Urinary bladder (tissue), 3 donors: ENCODE measurements at regions not wholly inside any gene's neighbourhood (a gene's known extent, or its start where the extent isn't known, plus 50 kb on each side); places are given as distances from the start of the nearest gene placed in this dataset.

ENCODE experiments used
- DNase-seq: peaks from one replicate; pipeline ENCODE4 v3.0.0-alpha.2; 2015; ENCODE audit errors: extremely low spot score
- H3K27ac ChIP-seq: one replicate; pipeline ENCODE4 v1.5.1; 2013; ENCODE audit warnings: low read depth, mild to moderate bottlenecking, moderate library complexity
- H3K36me3 ChIP-seq: one replicate; pipeline ENCODE4 v1.6.1; 2013; ENCODE audit warnings: mild to moderate bottlenecking, moderate library complexity; ENCODE audit not compliant: insufficient read depth
- H3K4me1 ChIP-seq: one replicate; pipeline ENCODE4 v1.6.1; 2013; ENCODE audit warnings: mild to moderate bottlenecking, moderate library complexity; ENCODE audit not compliant: insufficient read depth
- H3K4me3 ChIP-seq: one replicate; pipeline ENCODE4 v1.5.1; 2013; ENCODE audit warnings: low read depth, low read length
- WGBS: extraction: QIAGEN DNeasy Blood & Tissue Kit; methylation state at CpG from one replicate; pipeline ENCODE4 v1.1.7; 2013; 5-methylcytosine and 5-hydroxymethylcytosine counted together
- donor health status: healthy with polysubstance abuse.
- donor health status: healthy.

DNA sequence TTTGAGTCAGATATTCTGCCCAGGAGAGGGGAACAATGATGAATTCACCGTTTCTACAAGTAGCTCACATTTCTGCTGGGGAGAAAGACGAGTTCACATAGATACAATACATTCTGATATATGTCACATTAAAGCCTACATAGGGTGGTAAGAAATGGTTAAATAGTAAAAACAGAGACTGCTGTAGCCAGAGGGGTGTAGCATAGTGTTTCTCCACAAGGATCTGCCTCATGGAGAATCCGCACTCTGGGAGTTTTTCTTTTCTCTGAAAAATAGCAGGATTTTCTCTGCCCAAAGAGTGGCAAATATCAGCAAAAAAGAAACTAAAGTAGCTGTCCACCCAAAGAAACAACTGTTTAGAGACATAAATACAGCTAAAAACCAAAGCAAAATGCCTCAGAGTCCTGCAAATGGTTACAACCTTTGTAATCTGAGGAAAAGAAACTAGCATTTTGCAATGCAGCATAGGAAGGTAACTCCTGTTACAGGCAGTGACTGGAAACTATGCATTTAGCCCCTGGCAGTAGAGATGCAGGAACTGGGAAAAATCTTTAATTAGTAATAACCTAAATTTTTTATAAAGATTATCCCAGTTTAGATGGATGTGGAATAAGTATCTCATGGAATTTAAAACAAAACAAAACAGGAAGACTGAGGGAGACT, 1126.7 kb upstream of the ADGRL2 start:
- Histone ChIP-seq H3K27ac (no peak overlapping the region), H3K36me3 (no peaks in the 10 kb centered on the region), H3K4me3 (no peak overlapping the region), H3K4me1 (no peaks in the 10 kb centered on the region)
- DNase-seq = no peak
- WGBS = 58% methylated on average over 3 of the region's 3 CpGs

DNA sequence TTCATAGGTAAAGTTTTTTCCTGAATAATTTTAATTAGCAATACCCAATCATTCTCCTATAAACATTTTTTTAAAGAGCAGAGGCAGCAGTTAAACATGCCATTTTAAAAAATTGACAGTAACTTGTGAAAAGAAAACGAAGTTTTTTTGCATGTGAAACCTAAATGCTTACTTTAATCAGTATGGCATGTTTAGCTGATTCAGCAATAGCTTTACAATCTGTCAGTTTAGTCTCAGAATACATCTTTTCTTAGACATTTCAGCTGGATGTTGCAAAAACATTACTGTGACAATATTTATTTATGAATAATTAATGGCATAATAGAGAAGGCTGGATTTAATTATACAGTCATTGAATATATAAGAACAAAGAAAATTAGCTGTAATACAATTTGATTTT, 1132.4 kb upstream of the ADGRL2 start:
- 46% methylated on average over 1 of the region's 1 CpG for WGBS
- no peak for DNase-seq
- H3K4me1 ChIP-seq = no peaks in the 10 kb centered on the region
- H3K4me3 ChIP-seq = no peak overlapping the region
- H3K27ac ChIP-seq = no peak overlapping the region
- no peaks in the 10 kb centered on the region for H3K36me3 ChIP-seq

DNA sequence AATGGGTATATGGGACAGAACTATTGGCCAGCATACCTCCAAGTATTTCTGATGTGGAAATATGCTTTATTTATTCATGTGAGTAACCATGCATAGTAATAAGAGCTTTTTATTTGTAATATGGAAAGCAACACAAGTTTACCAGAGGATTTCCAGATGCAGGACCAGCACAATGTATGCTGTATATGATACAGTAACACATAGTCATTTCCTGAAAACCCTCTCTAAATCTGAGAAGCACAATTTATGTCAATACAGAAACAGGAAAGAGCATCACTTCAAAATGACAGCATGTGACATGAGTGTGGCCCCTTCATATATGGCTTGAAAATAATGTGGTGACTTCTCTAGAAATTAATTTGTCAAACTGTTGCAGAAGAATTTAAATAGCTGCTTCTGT, 1134.7 kb upstream of the ADGRL2 start:
- no peak overlapping the region for H3K27ac ChIP-seq
- H3K4me1 ChIP-seq = no peaks in the 10 kb centered on the region
- no peak overlapping the region for H3K4me3 ChIP-seq
- DNase-seq = no peak
- no peaks in the 10 kb centered on the region for H3K36me3 ChIP-seq

DNA sequence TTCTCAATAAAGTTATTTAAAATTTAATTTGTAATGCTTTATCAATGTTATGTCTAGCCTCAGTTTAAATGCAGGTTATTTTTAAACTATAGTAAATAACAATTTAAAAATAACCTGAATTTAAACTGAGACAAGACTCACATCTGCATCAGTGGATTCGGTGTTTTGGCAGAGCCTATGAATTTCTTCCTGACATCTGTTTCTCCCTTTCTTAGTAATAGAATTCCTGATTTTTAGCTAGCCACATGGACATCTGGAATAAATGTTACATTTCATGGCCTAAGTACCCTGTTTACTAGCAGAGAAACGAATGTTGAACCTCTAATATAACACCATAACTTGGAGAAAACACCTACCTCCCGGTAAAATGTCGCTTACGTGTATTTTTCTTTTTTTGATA, 1141.6 kb upstream of the ADGRL2 start:
- Histone ChIP-seq H3K4me1 (no peaks in the 10 kb centered on the region), H3K27ac (no peak overlapping the region), H3K36me3 (no peaks in the 10 kb centered on the region), H3K4me3 (no peak overlapping the region)
- WGBS = 78% methylated on average over 5 of the region's 5 CpGs
- no peak for DNase-seq

DNA sequence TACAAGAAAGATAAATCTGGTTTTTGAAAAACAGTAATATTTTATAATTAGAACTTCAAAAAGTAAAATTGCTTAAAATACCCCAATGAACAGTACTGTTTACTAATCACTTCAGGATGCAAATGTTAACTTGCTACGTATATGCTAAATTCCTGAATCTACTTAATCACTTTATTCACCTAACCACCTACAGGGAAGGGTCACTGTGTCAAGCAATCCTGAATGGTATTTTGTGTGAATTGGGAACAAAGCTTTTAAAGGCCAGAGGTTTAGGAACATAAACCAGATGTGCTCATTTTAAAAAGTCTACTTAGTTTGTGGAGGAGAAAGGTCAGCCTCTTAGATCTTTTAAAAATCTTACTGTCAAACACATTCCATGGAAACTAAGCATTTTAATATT, 1143.0 kb upstream of the ADGRL2 start:
- Histone ChIP-seq H3K4me1 (no peaks in the 10 kb centered on the region), H3K27ac (no peak overlapping the region), H3K4me3 (no peak overlapping the region), H3K36me3 (no peaks in the 10 kb centered on the region)
- no peak for DNase-seq
- WGBS = 79% methylated on average over 1 of the region's 1 CpG

DNA sequence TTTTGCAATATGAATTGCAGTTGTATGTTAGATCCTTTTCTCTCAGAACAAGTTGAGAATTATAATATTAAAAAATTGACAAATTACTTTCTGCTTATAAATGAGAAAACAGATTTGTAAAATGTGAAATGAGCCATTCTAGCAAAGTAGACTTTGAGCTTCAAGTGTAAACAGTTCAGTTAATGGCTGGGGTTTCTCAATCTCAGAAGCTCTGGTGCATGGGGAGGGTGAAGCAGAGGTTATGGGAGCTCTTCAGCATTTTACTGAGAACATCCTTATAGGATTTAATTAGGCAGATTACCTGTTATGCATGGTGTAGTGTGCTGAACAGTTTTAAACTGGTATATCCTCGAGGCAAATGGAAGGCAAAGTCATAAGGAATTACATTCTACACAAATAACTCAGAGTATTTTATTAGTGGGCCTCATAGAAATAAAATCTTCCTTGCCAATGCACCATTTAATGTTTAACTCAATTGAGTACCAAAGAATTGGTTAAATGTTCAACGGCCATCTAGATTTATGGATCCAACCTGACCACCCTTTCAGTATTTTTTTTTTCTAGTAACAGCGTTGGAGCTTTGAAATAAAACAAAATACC, 1143.6 kb upstream of the ADGRL2 start:
- no peaks in the 10 kb centered on the region for H3K4me1 ChIP-seq
- 52% methylated on average over 3 of the region's 3 CpGs for WGBS
- no peak for DNase-seq
- no peak overlapping the region for H3K4me3 ChIP-seq
- no peaks in the 10 kb centered on the region for H3K36me3 ChIP-seq
- H3K27ac ChIP-seq = no peak overlapping the region

DNA sequence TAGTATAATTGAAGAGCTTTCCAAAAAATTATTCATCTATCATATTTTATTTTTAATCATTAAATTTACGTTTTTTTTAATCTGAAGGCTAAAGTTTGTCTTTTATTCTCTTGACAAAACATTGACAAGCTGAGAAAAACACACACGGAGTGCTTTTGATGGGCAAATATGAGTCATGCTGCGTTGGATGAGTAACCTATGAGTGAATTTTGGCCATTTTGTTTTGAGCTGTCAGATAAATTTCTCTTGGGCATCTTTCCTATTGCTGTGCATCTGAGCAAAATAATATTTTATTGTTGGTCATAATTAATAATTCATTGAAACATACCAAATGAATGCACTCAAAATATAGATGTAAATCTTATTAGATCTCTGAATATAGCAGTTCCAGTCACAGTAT, 1144.1 kb upstream of the ADGRL2 start:
- Histone ChIP-seq H3K4me1 (no peaks in the 10 kb centered on the region), H3K27ac (no peak overlapping the region), H3K4me3 (no peak overlapping the region), H3K36me3 (no peaks in the 10 kb centered on the region)
- WGBS = 72% methylated on average over 3 of the region's 3 CpGs
- no peak for DNase-seq

DNA sequence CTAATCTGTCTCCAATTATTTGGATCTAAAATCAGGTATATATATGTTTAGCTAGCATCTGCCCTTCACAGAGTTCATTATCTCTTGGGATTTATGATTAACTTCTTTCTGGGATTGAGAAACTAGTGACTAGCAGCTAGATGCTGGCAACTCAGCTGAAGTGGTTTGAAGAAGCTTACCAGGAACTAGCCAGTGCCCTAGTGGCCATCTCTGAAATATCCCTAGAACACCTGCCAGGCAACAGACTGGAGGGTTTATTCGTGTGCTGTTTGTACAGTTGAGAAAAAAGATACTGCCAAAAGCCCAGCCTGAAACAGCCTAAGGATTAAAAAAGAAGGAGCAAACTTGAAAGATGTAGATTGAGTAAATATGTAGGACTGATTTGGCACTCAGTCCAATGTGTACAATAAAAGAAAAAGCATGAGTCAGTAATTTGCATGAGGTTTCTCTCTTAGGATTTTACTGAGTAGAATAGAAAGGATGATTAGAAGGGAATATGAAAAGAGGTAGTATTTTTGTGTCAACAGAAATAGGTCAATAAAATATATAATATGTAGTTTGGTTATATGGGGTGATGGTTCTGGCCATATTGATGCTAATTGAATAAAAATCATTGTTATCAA, 1144.6 kb upstream of the ADGRL2 start:
- DNase-seq = no peak
- whole genome bisulfite sequencing = 34% methylated on average over 1 of the region's 1 CpG
- H3K36me3 ChIP-seq = no peaks in the 10 kb centered on the region
- no peaks in the 10 kb centered on the region for H3K4me1 ChIP-seq
- no peak overlapping the region for H3K4me3 ChIP-seq
- H3K27ac ChIP-seq = no peak overlapping the region

DNA sequence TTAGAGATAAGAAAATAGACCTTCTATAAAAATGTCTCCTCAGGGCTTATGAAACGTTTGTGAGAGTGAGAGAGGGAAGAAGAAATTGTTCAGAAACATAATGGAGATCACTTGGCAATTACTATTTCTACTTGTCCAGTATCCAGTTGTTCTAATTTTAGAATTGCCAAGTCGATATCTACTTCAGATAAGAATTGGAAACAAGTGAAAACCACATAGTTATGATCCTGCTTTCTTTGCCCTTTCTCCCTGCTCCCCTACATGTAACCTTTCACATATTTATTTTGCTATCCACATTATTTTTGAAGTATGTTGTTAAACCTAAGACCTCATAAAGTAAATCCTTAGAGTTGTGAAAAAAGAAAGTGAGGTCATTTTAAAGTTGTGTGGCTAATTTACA, 1154.7 kb upstream of the ADGRL2 start:
- 12% methylated on average over 2 of the region's 2 CpGs for WGBS

DNA sequence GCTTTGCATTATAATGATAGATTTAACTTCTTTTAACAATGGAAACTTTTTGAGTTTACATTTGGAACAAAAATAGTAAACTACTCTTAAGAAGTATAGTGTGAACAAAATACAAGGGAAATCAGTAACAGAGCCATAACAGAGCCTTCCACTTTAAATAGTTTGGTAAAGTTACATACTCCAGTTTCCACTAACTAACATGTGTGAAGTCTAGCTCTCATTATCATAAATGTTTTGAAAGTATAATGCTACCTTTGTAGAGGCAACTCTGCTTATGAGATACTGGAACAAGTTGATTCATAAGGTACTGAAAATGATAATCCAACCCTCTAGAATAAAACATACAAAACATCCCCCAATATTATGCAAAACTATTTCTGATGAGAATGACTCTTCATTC, 1155.1 kb upstream of the ADGRL2 start:
- H3K4me3 ChIP-seq = no peak overlapping the region
- no peak overlapping the region for H3K27ac ChIP-seq
- H3K36me3 ChIP-seq = no peaks in the 10 kb centered on the region
- no peaks in the 10 kb centered on the region for H3K4me1 ChIP-seq
- no peak for DNase-seq

More for the DNA sequence above, 1154.7 kb upstream of the ADGRL2 start:
- no peaks in the 10 kb centered on the region for H3K4me1 ChIP-seq
- no peaks in the 10 kb centered on the region for H3K36me3 ChIP-seq
- no peak for DNase-seq
- no peak overlapping the region for H3K27ac ChIP-seq
- H3K4me3 ChIP-seq = no peak overlapping the region

DNA sequence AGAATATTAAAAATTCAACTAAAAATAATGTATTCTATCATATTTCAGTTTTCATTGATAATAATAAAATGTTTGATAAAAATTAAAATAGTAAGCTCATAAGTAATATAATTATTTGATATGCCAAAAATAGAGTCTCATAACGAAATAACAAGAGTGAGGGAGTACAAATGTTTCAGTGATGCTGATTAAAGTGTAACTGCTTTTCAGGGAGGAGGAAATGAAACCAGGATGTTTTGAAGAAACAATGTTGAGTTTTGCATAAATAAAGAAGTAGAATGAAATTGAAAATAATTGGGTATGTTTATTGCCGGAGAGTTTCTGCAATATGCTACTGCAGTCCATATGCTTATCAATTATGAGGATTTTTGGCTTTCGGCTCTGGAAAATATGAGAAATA, 1159.8 kb upstream of the ADGRL2 start:
- no peak overlapping the region for H3K27ac ChIP-seq
- DNase-seq = no peak
- H3K4me3 ChIP-seq = no peak overlapping the region
- WGBS = 84% methylated on average over 3 of the region's 3 CpGs
- no peaks in the 10 kb centered on the region for H3K36me3 ChIP-seq
- no peaks in the 10 kb centered on the region for H3K4me1 ChIP-seq

DNA sequence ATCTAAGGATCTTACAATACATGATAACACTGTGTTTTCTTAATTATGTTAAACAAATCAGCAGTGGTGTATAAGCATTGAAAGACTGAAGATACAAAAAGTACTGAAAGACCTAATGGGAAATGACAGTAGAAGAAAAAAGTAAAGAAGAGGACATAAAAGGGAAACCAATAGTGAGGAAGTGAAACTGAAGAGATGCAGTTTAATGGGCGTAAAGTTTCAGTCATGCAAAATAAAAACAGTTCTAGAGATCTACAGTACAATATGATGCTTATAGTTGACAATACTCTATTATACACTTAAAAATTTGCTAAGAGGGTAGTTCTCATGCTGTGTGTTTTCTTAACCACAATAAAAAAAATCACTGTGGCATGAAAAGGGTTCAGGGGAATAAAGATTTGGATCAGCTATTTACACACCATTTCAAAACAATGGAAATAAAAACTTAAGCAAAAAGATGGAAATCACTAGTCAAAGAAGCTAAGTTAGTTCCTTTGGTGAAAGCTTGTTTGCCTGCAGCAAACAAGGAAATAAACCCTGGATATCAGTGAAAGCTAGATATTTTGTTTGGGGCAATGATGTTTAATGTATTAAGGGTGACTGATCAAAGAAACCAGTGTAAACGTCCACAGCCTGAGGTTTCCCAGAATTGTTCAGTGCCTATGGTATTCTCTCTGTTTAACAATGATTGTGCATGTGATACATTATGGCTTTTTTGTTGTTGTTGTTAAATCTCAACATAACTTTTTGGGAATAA, 1160.8 kb upstream of the ADGRL2 start:
- WGBS = 51% methylated on average over 2 of the region's 2 CpGs
- Histone ChIP-seq H3K4me1 (no peaks in the 10 kb centered on the region), H3K4me3 (no peak overlapping the region), H3K36me3 (no peaks in the 10 kb centered on the region), H3K27ac (no peak overlapping the region)
- DNase-seq = no peak

DNA sequence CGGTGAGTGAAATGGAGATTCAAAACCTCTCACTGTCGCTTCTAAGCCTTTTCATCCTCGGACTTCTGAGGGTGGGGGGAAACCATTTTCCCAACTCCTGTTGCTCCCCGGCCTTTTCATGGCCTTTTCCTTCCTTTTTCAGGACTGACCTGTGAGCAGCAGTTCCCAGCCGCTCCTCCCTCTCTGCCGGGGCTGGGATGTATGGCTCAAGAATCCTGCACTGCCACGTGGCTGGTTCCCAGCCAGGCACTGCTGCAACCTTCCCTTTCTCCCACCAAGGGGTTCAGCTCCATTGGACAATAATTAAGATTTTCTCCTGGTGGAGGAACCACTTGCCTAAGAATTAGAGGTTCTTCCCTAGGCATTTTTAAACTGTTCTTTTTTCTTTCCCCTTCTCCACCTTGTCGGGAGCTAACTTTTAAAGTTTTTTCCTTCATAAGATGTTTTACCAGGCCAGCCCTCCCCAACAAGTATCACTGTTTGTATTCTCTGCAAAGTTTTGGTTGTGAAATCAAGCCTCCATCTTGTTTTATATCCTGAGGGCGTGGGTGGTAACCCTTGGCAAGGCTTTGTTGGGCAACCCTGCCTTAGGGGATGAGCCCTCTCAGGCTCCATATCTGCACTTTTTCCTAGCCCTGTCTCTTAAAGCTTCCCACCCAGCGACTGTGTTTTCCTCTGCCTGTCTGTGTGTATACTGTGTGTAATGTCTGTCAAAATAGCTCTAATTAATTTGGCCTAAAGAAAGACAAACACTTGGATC, 1166.6 kb upstream of the ADGRL2 start:
- DNase-seq = no peak
- 75% methylated on average over 10 of the region's 10 CpGs for WGBS
- no peak overlapping the region for H3K4me3 ChIP-seq
- no peaks in the 10 kb centered on the region for H3K4me1 ChIP-seq
- no peak overlapping the region for H3K27ac ChIP-seq
- H3K36me3 ChIP-seq = no peaks in the 10 kb centered on the region
